SK-N-SH treated with all-trans-retinoic acid at 6 μM for 48 hours (cell line): ENCODE measurements at regions not wholly inside any gene's neighbourhood (a gene's known extent, or its start where the extent isn't known, plus 50 kb on each side); places are given as distances from the start of the nearest gene placed in this dataset.

Source experiments
- BACH2 ChIP-seq: fragments of 250-450 bp; sonication (Bioruptor Pico); IDR thresholded peaks from 2 replicates; pipeline ENCODE4 v1.9.0; 2021; ENCODE audit warnings: mild to moderate bottlenecking, borderline replicate concordance
- CREB5 ChIP-seq: fragments of 250-450 bp; sonication (Bioruptor Pico); IDR thresholded peaks from 2 replicates; pipeline ENCODE4 v1.5.1; 2020; ENCODE audit warnings: low read depth, mild to moderate bottlenecking, moderate library complexity
- RARB ChIP-seq: fragments of 250-450 bp; sonication (Bioruptor Pico); IDR thresholded peaks from 2 replicates; pipeline ENCODE4 v1.8.0; 2021; ENCODE audit warnings: mild to moderate bottlenecking, moderate library complexity
- ZC3H10 ChIP-seq: fragments of 250-450 bp; sonication (Bioruptor Pico); IDR thresholded peaks from 2 replicates; pipeline ENCODE4 v1.5.1; 2021; ENCODE audit warnings: mild to moderate bottlenecking, moderate library complexity
- ZFP3 ChIP-seq: fragments of 250-450 bp; sonication (Bioruptor Pico); IDR thresholded peaks from 2 replicates; pipeline ENCODE4 v1.5.0; 2020; ENCODE audit warnings: mild to moderate bottlenecking, moderate library complexity
- ZFP30 ChIP-seq: fragments of 450-650 bp; formaldehyde crosslinking; IDR thresholded peaks from 2 replicates; pipeline ENCODE4 v1.5.0; 2022; ENCODE audit warnings: mild to moderate bottlenecking, moderate library complexity

GRCh38 chr5:112671687-112672086 is 66.0 kb upstream of the APC start:
- TF ChIP-seq BACH2 (CRISPR knock-in tag) (no peak), ZFP3 (CRISPR knock-in tag) (no peak), ZC3H10 (CRISPR knock-in tag) (no peak), ZFP30 (CRISPR knock-in tag) (no peak), RARB (CRISPR knock-in tag) (no peak), CREB5 (CRISPR knock-in tag) (no peak)
